ENCODE measurements at regions not wholly inside any gene's neighbourhood (a gene's known extent, or its start where the extent isn't known, plus 50 kb on each side); places are given as distances from the start of the nearest gene placed in this dataset.
"Not testable (repeated sequence)": the region's sequence is repeated elsewhere in the genome, so short reads cannot be mapped to it uniquely, and the experiment has no call there.

DNA sequence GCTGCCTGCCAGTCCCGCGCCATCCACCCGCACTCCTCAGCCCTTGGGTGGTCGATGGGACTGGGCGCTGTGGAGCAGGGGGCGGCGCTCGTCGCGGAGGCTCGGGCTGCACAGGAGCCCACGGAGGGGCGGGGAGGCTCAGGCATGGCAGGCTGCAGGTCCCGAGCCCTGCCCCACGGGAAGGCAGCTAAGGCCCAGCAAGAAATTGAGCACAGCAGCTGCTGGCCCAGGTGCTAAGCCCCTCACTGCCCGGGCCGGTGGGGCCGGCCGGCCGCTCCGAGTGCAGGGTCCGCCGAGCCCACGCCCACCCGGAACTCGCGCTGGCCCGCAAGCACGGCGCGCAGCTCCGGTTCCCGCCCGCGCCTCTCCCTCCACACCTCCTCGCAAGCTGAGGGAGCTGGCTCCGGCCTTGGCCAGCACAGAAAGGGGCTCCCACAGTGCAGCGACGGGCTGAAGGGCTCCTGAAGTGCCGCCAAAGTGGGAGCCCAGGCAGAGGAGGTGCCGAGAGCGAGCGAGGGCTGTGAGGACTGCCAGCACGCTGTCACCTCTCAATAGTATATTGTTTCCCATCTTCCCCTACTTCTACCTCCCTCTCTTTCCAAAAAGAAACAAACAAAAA, 219.6 kb downstream of the BAMBI start:
- DNase-seq (ENCODE audit: low spot score); H3K27me3 Mint-ChIP-seq (ENCODE audit: low read depth); H3K27ac Mint-ChIP-seq; H3K36me3 Mint-ChIP-seq (ENCODE audit: low read depth); H3K4me1 Mint-ChIP-seq (ENCODE audit: low read depth); H3K4me3 Mint-ChIP-seq; H3K9me3 Mint-ChIP-seq: not testable (repeated sequence)

- DNase-seq (ENCODE audit: low spot score), result no peak
- Mint-ChIP-seq H3K27me3 (ENCODE audit: low read depth) (no peaks in the 10 kb centered on the region), H3K27ac (no peak overlapping the region), H3K9me3 (no peaks in the 10 kb centered on the region), H3K4me1 (ENCODE audit: low read depth) (no peaks in the 10 kb centered on the region), H3K36me3 (ENCODE audit: low read depth) (no peaks in the 10 kb centered on the region), H3K4me3 (no peak overlapping the region)
Observed at GRCh38 chr10:28897617-28898464, 220.5 kb downstream of the BAMBI start.

DNA sequence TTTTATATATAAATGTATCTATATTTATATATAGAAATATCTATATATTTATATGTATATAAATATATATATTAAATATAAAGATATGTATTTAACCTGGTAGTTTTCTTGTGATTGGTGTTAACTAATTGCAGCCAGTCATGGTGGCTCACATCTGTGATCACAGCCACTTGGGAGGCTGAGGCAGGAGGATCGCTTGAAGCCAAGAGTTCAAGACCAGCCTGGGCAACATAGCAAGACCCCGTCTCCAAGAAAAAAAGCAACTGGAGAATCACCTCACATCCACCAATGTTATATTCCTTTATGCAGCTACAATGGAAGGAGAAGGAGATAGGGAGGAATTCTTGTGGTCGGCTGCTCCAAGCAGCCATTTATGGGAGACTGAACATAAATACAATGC, 224.9 kb downstream of the BAMBI start:
- Mint-ChIP-seq H3K27ac (no peak overlapping the region), H3K4me3 (no peak overlapping the region), H3K9me3 (no peaks in the 10 kb centered on the region), H3K36me3 (ENCODE audit: low read depth) (no peaks in the 10 kb centered on the region), H3K27me3 (ENCODE audit: low read depth) (no peaks in the 10 kb centered on the region), H3K4me1 (ENCODE audit: low read depth) (no peaks in the 10 kb centered on the region)
- no peak for DNase-seq (ENCODE audit: low spot score)

GRCh38 chr10:28903063-28903462, 225.7 kb downstream of the BAMBI start:
- no peak overlapping the region for H3K4me3 Mint-ChIP-seq
- no peaks in the 10 kb centered on the region for H3K9me3 Mint-ChIP-seq
- no peak overlapping the region for H3K27ac Mint-ChIP-seq
- H3K36me3 Mint-ChIP-seq (ENCODE audit: low read depth), result no peaks in the 10 kb centered on the region
- H3K4me1 Mint-ChIP-seq (ENCODE audit: low read depth), result no peaks in the 10 kb centered on the region
- no peak for DNase-seq (ENCODE audit: low spot score)
- H3K27me3 Mint-ChIP-seq (ENCODE audit: low read depth), result no peaks in the 10 kb centered on the region

- Mint-ChIP-seq H3K4me3 (no peak overlapping the region), H3K4me1 (ENCODE audit: low read depth) (no peaks in the 10 kb centered on the region), H3K36me3 (ENCODE audit: low read depth) (no peaks in the 10 kb centered on the region), H3K9me3 (no peaks in the 10 kb centered on the region), H3K27me3 (ENCODE audit: low read depth) (no peaks in the 10 kb centered on the region), H3K27ac (no peak overlapping the region)
- DNase-seq (ENCODE audit: low spot score), result no peak
Observed at GRCh38 chr10:28903736-28904135, 226.4 kb downstream of the BAMBI start.

GRCh38 chr10:28905371-28905770, 228.1 kb downstream of the BAMBI start:
- no peaks in the 10 kb centered on the region for H3K4me1 Mint-ChIP-seq (ENCODE audit: low read depth)
- H3K36me3 Mint-ChIP-seq (ENCODE audit: low read depth), result no peaks in the 10 kb centered on the region
- no peak for DNase-seq (ENCODE audit: low spot score)
- no peak overlapping the region for H3K4me3 Mint-ChIP-seq
- no peak overlapping the region for H3K27ac Mint-ChIP-seq
- no peaks in the 10 kb centered on the region for H3K9me3 Mint-ChIP-seq
- no peaks in the 10 kb centered on the region for H3K27me3 Mint-ChIP-seq (ENCODE audit: low read depth)

GRCh38 chr10:28906011-28906411, 228.7 kb downstream of the BAMBI start:
- H3K27ac Mint-ChIP-seq, result no peak overlapping the region
- H3K36me3 Mint-ChIP-seq (ENCODE audit: low read depth), result no peaks in the 10 kb centered on the region
- no peaks in the 10 kb centered on the region for H3K9me3 Mint-ChIP-seq
- no peak for DNase-seq (ENCODE audit: low spot score)
- H3K4me1 Mint-ChIP-seq (ENCODE audit: low read depth), result no peaks in the 10 kb centered on the region
- no peaks in the 10 kb centered on the region for H3K27me3 Mint-ChIP-seq (ENCODE audit: low read depth)
- no peak overlapping the region for H3K4me3 Mint-ChIP-seq

- DNase-seq (ENCODE audit: low spot score), result no peak
- no peaks in the 10 kb centered on the region for H3K27me3 Mint-ChIP-seq (ENCODE audit: low read depth)
- H3K27ac Mint-ChIP-seq, result no peak overlapping the region
- H3K4me1 Mint-ChIP-seq (ENCODE audit: low read depth), result no peaks in the 10 kb centered on the region
- H3K36me3 Mint-ChIP-seq (ENCODE audit: low read depth), result no peaks in the 10 kb centered on the region
- no peak overlapping the region for H3K4me3 Mint-ChIP-seq
- no peaks in the 10 kb centered on the region for H3K9me3 Mint-ChIP-seq
Observed at GRCh38 chr10:28906415-28906814, 229.1 kb downstream of the BAMBI start.

- Mint-ChIP-seq H3K36me3 (ENCODE audit: low read depth) (no peaks in the 10 kb centered on the region), H3K27ac (no peak overlapping the region), H3K4me1 (ENCODE audit: low read depth) (no peaks in the 10 kb centered on the region), H3K4me3 (no peak overlapping the region), H3K9me3 (no peaks in the 10 kb centered on the region), H3K27me3 (ENCODE audit: low read depth) (no peaks in the 10 kb centered on the region)
- no peak for DNase-seq (ENCODE audit: low spot score)
Observed at GRCh38 chr10:28906934-28907333, 229.6 kb downstream of the BAMBI start.

GRCh38 chr10:28909875-28910274, 232.6 kb downstream of the BAMBI start:
- Mint-ChIP-seq H3K27ac (no peak overlapping the region), H3K4me3 (no peak overlapping the region), H3K36me3 (ENCODE audit: low read depth) (no peaks in the 10 kb centered on the region), H3K9me3 (no peaks in the 10 kb centered on the region), H3K4me1 (ENCODE audit: low read depth) (no peaks in the 10 kb centered on the region), H3K27me3 (ENCODE audit: low read depth) (no peaks in the 10 kb centered on the region)
- no peak for DNase-seq (ENCODE audit: low spot score)

- no peaks in the 10 kb centered on the region for H3K9me3 Mint-ChIP-seq
- no peak for DNase-seq (ENCODE audit: low spot score)
- no peak overlapping the region for H3K4me3 Mint-ChIP-seq
- H3K27me3 Mint-ChIP-seq (ENCODE audit: low read depth), result no peaks in the 10 kb centered on the region
- H3K4me1 Mint-ChIP-seq (ENCODE audit: low read depth), result no peaks in the 10 kb centered on the region
- no peaks in the 10 kb centered on the region for H3K36me3 Mint-ChIP-seq (ENCODE audit: low read depth)
- no peak overlapping the region for H3K27ac Mint-ChIP-seq
Observed at GRCh38 chr10:28910956-28911355, 233.6 kb downstream of the BAMBI start.

- H3K27me3 Mint-ChIP-seq (ENCODE audit: low read depth), result not testable (repeated sequence)
Observed at GRCh38 chr10:28911511-28911910, 234.2 kb downstream of the BAMBI start.

GRCh38 chr10:28912017-28912783, 234.9 kb downstream of the BAMBI start:
- H3K4me1 Mint-ChIP-seq (ENCODE audit: low read depth), result no peaks in the 10 kb centered on the region

More at GRCh38 chr10:28911511-28911910, 234.2 kb downstream of the BAMBI start:
- H3K4me1 Mint-ChIP-seq (ENCODE audit: low read depth); H3K9me3 Mint-ChIP-seq; H3K36me3 Mint-ChIP-seq (ENCODE audit: low read depth); H3K4me3 Mint-ChIP-seq; H3K27ac Mint-ChIP-seq; DNase-seq (ENCODE audit: low spot score): not testable (repeated sequence)

More at GRCh38 chr10:28912017-28912783, 234.9 kb downstream of the BAMBI start:
- Mint-ChIP-seq H3K27me3 (ENCODE audit: low read depth) (no peaks in the 10 kb centered on the region), H3K36me3 (ENCODE audit: low read depth) (no peaks in the 10 kb centered on the region), H3K27ac (no peak overlapping the region), H3K4me3 (no peak overlapping the region), H3K9me3 (no peaks in the 10 kb centered on the region)
- DNase-seq (ENCODE audit: low spot score), result no peak

Measured in T-helper 2 cell treated with Interferon-gamma antibody and Interleukin-4, amounts not matched to agents 5 μg/mL and 100 μg/mL, for 36 hours (primary cell).